ENCODE measurements at regions not wholly inside any gene's neighbourhood (a gene's known extent, or its start where the extent isn't known, plus 50 kb on each side); places are given as distances from the start of the nearest gene placed in this dataset.
"Not testable (repeated sequence)": the region's sequence is repeated elsewhere in the genome, so short reads cannot be mapped to it uniquely, and the experiment has no call there.

- Mint-ChIP-seq H3K36me3 (ENCODE audit: low read depth) (no peaks in the 10 kb centered on the region), H3K4me1 (no peaks in the 10 kb centered on the region), H3K27ac (no peak overlapping the region), H3K9me3 (no peaks in the 10 kb centered on the region), H3K4me3 (no peak overlapping the region), H3K27me3 (peaks cover 5% of the 10 kb centered on the region)
- ATAC-seq (replicated peaks), result no peak
Measured at GRCh38 chr5:42241636-42242035, 181.6 kb upstream of the GHR start.

GRCh38 chr5:42242210-42242609 is 181.0 kb upstream of the GHR start:
- H3K27ac Mint-ChIP-seq, result no peak overlapping the region
- H3K27me3 Mint-ChIP-seq, result peaks cover under 1% of the 10 kb centered on the region
- ATAC-seq (replicated peaks), result no peak
- no peaks in the 10 kb centered on the region for H3K9me3 Mint-ChIP-seq
- H3K4me1 Mint-ChIP-seq, result no peaks in the 10 kb centered on the region
- no peaks in the 10 kb centered on the region for H3K36me3 Mint-ChIP-seq (ENCODE audit: low read depth)
- no peak overlapping the region for H3K4me3 Mint-ChIP-seq

- Mint-ChIP-seq H3K4me3 (no peak overlapping the region), H3K27me3 (no peaks in the 10 kb centered on the region), H3K9me3 (no peaks in the 10 kb centered on the region), H3K27ac (no peak overlapping the region), H3K4me1 (no peaks in the 10 kb centered on the region), H3K36me3 (ENCODE audit: low read depth) (no peaks in the 10 kb centered on the region)
- ATAC-seq (replicated peaks), result no peak
Measured at GRCh38 chr5:42242881-42243485, 180.3 kb upstream of the GHR start.

- Mint-ChIP-seq H3K4me1 (no peaks in the 10 kb centered on the region), H3K4me3 (no peak overlapping the region), H3K36me3 (ENCODE audit: low read depth) (no peaks in the 10 kb centered on the region), H3K27me3 (no peaks in the 10 kb centered on the region), H3K9me3 (no peaks in the 10 kb centered on the region), H3K27ac (no peak overlapping the region)
- ATAC-seq (replicated peaks), result no peak
Measured at GRCh38 chr5:42252306-42252705, 170.9 kb upstream of the GHR start.

- not testable (repeated sequence) for H3K27ac Mint-ChIP-seq; H3K27me3 Mint-ChIP-seq; H3K4me1 Mint-ChIP-seq; H3K4me3 Mint-ChIP-seq; H3K9me3 Mint-ChIP-seq; H3K36me3 Mint-ChIP-seq (ENCODE audit: low read depth); ATAC-seq (replicated peaks)
Measured at GRCh38 chr5:42259914-42260313, 163.3 kb upstream of the GHR start.

GRCh38 chr5:42267091-42267490 is 156.1 kb upstream of the GHR start:
- no peaks in the 10 kb centered on the region for H3K4me1 Mint-ChIP-seq
- H3K36me3 Mint-ChIP-seq (ENCODE audit: low read depth), result no peaks in the 10 kb centered on the region
- no peak for ATAC-seq (replicated peaks)
- no peak overlapping the region for H3K27ac Mint-ChIP-seq
- H3K4me3 Mint-ChIP-seq, result no peak overlapping the region
- H3K9me3 Mint-ChIP-seq, result peaks cover 3% of the 10 kb centered on the region
- H3K27me3 Mint-ChIP-seq, result peaks cover 8% of the 10 kb centered on the region

GRCh38 chr5:42268170-42268569 is 155.1 kb upstream of the GHR start:
- not testable (repeated sequence) for H3K36me3 Mint-ChIP-seq (ENCODE audit: low read depth); H3K4me1 Mint-ChIP-seq; ATAC-seq (replicated peaks); H3K27me3 Mint-ChIP-seq; H3K9me3 Mint-ChIP-seq; H3K27ac Mint-ChIP-seq; H3K4me3 Mint-ChIP-seq

GRCh38 chr5:42268630-42269029 is 154.6 kb upstream of the GHR start:
- H3K27ac Mint-ChIP-seq, result no peak overlapping the region
- H3K9me3 Mint-ChIP-seq, result peaks cover 3% of the 10 kb centered on the region
- peaks cover 8% of the 10 kb centered on the region for H3K27me3 Mint-ChIP-seq
- H3K4me1 Mint-ChIP-seq, result no peaks in the 10 kb centered on the region
- ATAC-seq (replicated peaks), result no peak
- H3K36me3 Mint-ChIP-seq (ENCODE audit: low read depth), result no peaks in the 10 kb centered on the region
- no peak overlapping the region for H3K4me3 Mint-ChIP-seq

GRCh38 chr5:42270771-42271170 is 152.5 kb upstream of the GHR start:
- Mint-ChIP-seq H3K9me3 (peaks cover 3% of the 10 kb centered on the region), H3K27me3 (peaks cover 8% of the 10 kb centered on the region), H3K4me3 (no peak overlapping the region), H3K4me1 (no peaks in the 10 kb centered on the region), H3K36me3 (ENCODE audit: low read depth) (no peaks in the 10 kb centered on the region), H3K27ac (no peak overlapping the region)
- no peak for ATAC-seq (replicated peaks)

- ATAC-seq (replicated peaks), result no peak
- no peaks in the 10 kb centered on the region for H3K36me3 Mint-ChIP-seq (ENCODE audit: low read depth)
Measured at GRCh38 chr5:42274913-42275312, 148.3 kb upstream of the GHR start.

GRCh38 chr5:42277293-42277692 is 145.9 kb upstream of the GHR start:
- Mint-ChIP-seq H3K27me3 (no peaks in the 10 kb centered on the region), H3K27ac (no peak overlapping the region), H3K4me3 (no peak overlapping the region), H3K4me1 (no peaks in the 10 kb centered on the region), H3K36me3 (ENCODE audit: low read depth) (no peaks in the 10 kb centered on the region), H3K9me3 (no peaks in the 10 kb centered on the region)
- ATAC-seq (replicated peaks), result no peak

More at GRCh38 chr5:42274913-42275312, 148.3 kb upstream of the GHR start:
- H3K4me1 Mint-ChIP-seq, result no peaks in the 10 kb centered on the region
- no peak overlapping the region for H3K4me3 Mint-ChIP-seq
- H3K27ac Mint-ChIP-seq, result no peak overlapping the region
- H3K27me3 Mint-ChIP-seq, result no peaks in the 10 kb centered on the region
- no peaks in the 10 kb centered on the region for H3K9me3 Mint-ChIP-seq

GRCh38 chr5:42284584-42284983 is 138.7 kb upstream of the GHR start:
- Mint-ChIP-seq H3K27ac (no peak overlapping the region), H3K27me3 (peaks cover 6% of the 10 kb centered on the region), H3K9me3 (no peaks in the 10 kb centered on the region), H3K4me1 (no peaks in the 10 kb centered on the region), H3K36me3 (ENCODE audit: low read depth) (no peaks in the 10 kb centered on the region), H3K4me3 (no peak overlapping the region)
- ATAC-seq (replicated peaks), result no peak

GRCh38 chr5:42285230-42285629 is 138.0 kb upstream of the GHR start:
- H3K36me3 Mint-ChIP-seq (ENCODE audit: low read depth), result no peaks in the 10 kb centered on the region
- H3K27me3 Mint-ChIP-seq, result peaks cover 6% of the 10 kb centered on the region
- H3K9me3 Mint-ChIP-seq, result no peaks in the 10 kb centered on the region
- no peaks in the 10 kb centered on the region for H3K4me1 Mint-ChIP-seq
- ATAC-seq (replicated peaks), result no peak
- no peak overlapping the region for H3K4me3 Mint-ChIP-seq
- H3K27ac Mint-ChIP-seq, result no peak overlapping the region

GRCh38 chr5:42300496-42300895 is 122.7 kb upstream of the GHR start:
- H3K4me1 Mint-ChIP-seq, result no peaks in the 10 kb centered on the region
- ATAC-seq (replicated peaks), result no peak
- H3K27ac Mint-ChIP-seq, result no peak overlapping the region
- no peaks in the 10 kb centered on the region for H3K27me3 Mint-ChIP-seq
- H3K4me3 Mint-ChIP-seq, result no peak overlapping the region
- no peaks in the 10 kb centered on the region for H3K36me3 Mint-ChIP-seq (ENCODE audit: low read depth)
- H3K9me3 Mint-ChIP-seq, result peaks cover 5% of the 10 kb centered on the region

- H3K27ac Mint-ChIP-seq, result no peak overlapping the region
- H3K27me3 Mint-ChIP-seq, result no peaks in the 10 kb centered on the region
- no peak overlapping the region for H3K4me3 Mint-ChIP-seq
- H3K4me1 Mint-ChIP-seq, result no peaks in the 10 kb centered on the region
- no peaks in the 10 kb centered on the region for H3K36me3 Mint-ChIP-seq (ENCODE audit: low read depth)
- no peak for ATAC-seq (replicated peaks)
- H3K9me3 Mint-ChIP-seq, result no peaks in the 10 kb centered on the region
Measured at GRCh38 chr5:42301349-42301748, 121.9 kb upstream of the GHR start.

GRCh38 chr5:42302186-42302585 is 121.1 kb upstream of the GHR start:
- ATAC-seq (replicated peaks), result no peak
- Mint-ChIP-seq H3K36me3 (ENCODE audit: low read depth) (no peaks in the 10 kb centered on the region), H3K9me3 (no peaks in the 10 kb centered on the region), H3K4me1 (no peaks in the 10 kb centered on the region), H3K4me3 (no peak overlapping the region), H3K27me3 (no peaks in the 10 kb centered on the region), H3K27ac (no peak overlapping the region)

Data from activated T-helper 17 cell treated with anti-CD3 and anti-CD28 coated beads, Interleukin-2, amount 50 U/mL, for 72 hours (primary cell).